IMR-90 (cell line): ENCODE measurements at regions not wholly inside any gene's neighbourhood (a gene's known extent, or its start where the extent isn't known, plus 50 kb on each side); places are given as distances from the start of the nearest gene placed in this dataset.

Experiments
- CHD1 ChIP-seq: IDR thresholded peaks from 2 replicates; pipeline ENCODE4 v1.6.1; 2012; ENCODE audit warnings: low read depth, low read length, improper control_type of control experiment
- CTCF ChIP-seq: conservative IDR thresholded peaks from 2 replicates; pipeline ENCODE4 v1.5.1; 2012; ENCODE audit warnings: mild to moderate bottlenecking, low read depth, low read length, improper control_type of control experiment
- ELK1 ChIP-seq: fragments of 150-350 bp; IDR thresholded peaks from 2 replicates; pipeline ENCODE4 v1.6.1; 2016; ENCODE audit warnings: low read depth, mild to moderate bottlenecking, low read length, moderate library complexity, borderline replicate concordance
- FOS ChIP-seq: fragments of 150-350 bp; IDR thresholded peaks from 2 replicates; pipeline ENCODE4 v1.6.1; 2016; ENCODE audit warnings: low read depth, low read length
- MAFK ChIP-seq: IDR thresholded peaks from 2 replicates; pipeline ENCODE4 v1.6.1; 2012; ENCODE audit warnings: low read depth, low read length, improper control_type of control experiment
- POLR2A ChIP-seq: IDR thresholded peaks from 2 replicates; pipeline ENCODE4 v1.6.1; 2012; ENCODE audit warnings: mild to moderate bottlenecking, low read depth, low read length
- RCOR1 ChIP-seq: IDR thresholded peaks from 2 replicates; pipeline ENCODE4 v1.6.1; 2012; ENCODE audit warnings: mild to moderate bottlenecking, low read length, improper control_type of control experiment; ENCODE audit not compliant: insufficient replicate concordance

- no peak for TF ChIP-seq CTCF
- TF ChIP-seq CHD1, result no peak
- TF ChIP-seq FOS, result no peak
- no peak for TF ChIP-seq MAFK
- no peak for TF ChIP-seq POLR2A
- no peak for TF ChIP-seq ELK1
- TF ChIP-seq RCOR1, result no peak
Observed at GRCh38 chrX:25178555-25178954, 162.8 kb upstream of the ARX start.
